SK-N-DZ (cell line): ENCODE measurements at regions not wholly inside any gene's neighbourhood (a gene's known extent, or its start where the extent isn't known, plus 50 kb on each side); places are given as distances from the start of the nearest gene placed in this dataset.

ENCODE experiments used
- DNase-seq: peaks from one replicate; pipeline ENCODE4 v3.0.0-alpha.2; 2015; ENCODE audit warnings: low spot score

DNA sequence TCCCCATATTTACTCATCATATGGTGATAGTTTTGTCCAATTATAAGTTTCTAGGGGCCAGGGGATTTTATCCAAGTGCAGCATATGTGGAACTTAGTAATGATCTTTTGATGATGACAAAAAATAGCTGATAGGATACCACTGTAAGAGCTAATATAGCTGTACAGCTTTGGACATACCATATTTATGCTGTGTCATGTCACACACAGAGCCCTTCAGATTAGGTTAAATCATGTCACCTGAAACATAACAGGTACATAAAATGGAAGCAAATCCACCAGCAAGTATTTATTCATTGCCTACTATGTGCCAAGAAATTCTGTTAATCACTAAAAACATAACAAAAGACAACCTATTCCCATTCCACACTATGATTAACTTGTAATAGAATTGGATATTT, 82.8 kb upstream of the IPO9 start:
- no peak for DNase-seq

DNA sequence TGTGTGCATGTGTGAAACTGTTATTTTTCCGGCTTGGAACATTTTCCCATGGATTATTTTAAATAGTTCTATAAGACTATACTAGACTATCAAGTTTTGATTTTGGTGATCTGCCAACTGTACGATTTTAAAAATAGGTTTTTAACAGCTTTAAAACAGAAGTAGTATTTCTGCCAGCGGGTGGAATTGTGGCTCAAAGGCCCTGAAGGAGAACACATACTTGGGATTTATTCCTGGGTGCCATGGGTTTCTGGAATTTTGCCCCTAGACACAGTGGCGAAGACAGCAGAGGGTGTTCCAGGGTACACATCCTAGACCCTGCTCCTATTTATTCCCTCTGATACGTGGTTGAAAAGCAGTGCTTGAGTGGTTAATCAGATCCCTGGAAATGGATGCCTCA, 81.7 kb upstream of the IPO9 start:
- DNase-seq, result no peak

DNA sequence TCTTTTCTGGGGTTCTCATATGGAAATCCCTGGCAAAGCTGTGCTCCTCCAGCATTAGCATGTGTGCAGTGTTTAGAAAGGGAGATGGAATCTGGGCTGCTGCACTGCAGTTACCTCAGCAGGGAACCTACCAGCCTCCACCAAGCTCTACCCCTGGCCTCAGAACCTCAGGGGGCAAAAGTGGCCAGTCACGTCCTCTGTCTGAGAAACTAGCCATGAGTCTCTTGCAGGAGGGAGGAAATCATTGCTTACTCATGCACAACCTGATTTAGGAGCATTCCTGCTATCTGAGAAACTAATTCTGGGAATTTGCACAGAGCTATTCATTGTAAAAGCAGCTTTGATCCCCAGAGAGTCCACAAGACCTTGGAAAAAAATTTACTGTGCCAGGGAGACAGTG, 80.6 kb upstream of the IPO9 start:
- DNase-seq, result no peak

DNA sequence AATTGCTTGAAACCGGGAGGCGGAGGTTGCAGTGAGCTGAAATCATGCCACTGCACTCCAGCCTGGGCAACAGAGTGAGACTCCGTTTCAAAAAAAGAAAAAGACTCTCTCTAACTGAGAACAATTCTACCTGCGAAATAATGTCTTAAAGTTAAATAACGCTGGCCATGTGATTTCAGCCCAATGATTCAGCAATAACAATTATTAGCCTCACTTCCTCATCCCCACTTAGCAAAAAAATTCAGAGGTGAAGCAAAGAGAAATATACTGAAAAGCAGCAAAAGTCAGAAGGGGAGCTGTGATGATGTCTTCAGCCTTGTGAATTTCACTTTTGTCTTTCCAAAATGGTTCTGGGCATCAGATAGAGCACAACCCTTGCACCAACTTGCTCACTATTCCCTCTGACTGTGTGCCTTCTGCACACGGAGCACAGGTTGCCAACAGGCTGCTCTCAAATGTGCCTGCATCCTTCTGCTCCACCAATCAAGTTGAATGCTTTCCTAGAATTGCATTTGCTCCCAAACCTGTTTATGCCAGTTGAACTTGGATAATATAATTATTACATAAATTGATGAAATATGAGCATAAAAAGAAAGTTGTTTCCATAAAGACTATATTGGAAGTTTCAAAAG, 79.8 kb upstream of the IPO9 start:
- no peak for DNase-seq

DNA sequence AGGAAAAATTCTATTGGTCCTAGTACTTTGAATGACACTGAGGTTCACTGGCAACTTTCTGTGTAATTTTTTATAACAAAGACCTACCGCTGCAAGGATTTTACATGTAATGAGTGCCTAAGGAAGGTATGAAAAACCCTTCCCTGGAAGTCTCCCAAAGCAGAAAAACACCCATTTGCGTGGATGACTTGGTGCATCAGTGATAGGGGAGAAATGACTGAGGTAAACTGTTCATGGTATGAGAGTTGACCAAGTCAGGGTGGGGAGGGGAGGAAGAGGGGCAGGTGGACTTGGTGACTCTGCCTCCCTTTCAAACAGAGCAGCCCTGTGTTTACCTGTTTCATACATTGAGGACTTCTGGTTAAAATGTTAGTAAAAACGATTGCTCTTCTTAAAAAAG, 78.8 kb upstream of the IPO9 start:
- DNase-seq, result no peak

DNA sequence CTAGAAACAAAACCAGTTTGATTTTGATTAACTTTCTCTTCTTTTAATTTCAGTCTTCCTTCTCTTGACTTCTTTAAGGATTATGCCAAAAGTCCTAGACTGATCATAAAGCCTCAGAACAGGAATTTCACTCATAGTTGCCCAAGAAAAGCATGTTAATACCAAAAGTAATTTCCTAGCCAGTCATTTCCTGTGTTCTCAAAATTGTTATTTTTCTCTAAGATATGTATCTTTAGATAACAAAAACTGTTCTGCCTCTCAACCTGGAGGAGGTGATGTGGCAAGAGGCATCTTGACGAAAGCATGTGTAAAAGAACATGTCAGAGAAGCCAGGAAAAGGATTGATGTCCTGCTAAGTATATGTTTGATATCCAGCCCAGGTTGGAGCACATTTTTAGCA, 78.0 kb upstream of the IPO9 start:
- no peak for DNase-seq

DNA sequence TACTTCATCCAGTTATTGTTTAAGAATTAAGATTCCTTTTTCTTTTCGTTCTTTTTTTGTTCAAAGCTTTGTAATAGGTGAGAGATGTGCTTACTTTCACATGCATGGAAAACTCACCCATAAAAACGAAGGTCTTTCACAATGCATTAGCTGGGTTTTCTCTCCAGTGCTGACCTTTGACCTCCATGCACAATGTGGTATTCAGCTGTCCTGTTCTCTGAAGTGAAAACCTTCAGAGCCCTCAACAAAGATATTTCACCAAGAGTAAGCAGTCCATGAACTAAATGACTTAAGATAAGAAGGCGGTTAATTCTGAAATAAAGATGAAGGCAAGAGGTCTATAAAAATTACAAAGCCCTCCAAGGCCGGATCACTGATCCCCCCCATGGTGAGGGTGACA, 77.1 kb upstream of the IPO9 start:
- DNase-seq, result no peak

DNA sequence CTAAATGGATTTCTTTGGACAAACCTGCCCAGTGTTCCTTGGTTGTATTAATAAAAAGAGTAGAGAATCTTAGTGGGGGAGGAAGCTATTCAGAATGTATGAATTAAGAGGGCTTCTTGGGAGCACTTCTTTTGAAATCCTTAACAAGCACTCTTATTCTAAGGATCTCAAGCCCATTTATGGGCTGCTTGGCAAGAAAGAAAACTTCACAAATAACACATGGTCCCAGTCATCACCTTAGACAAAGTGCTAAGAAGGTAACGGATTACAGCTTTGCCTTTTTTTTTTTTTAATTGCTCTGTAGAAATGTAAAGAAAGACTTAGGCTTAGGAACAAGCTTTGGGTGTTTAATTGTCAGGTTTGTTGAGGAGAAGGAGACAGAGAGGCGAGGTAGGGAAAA, 76.6 kb upstream of the IPO9 start:
- no peak for DNase-seq

DNA sequence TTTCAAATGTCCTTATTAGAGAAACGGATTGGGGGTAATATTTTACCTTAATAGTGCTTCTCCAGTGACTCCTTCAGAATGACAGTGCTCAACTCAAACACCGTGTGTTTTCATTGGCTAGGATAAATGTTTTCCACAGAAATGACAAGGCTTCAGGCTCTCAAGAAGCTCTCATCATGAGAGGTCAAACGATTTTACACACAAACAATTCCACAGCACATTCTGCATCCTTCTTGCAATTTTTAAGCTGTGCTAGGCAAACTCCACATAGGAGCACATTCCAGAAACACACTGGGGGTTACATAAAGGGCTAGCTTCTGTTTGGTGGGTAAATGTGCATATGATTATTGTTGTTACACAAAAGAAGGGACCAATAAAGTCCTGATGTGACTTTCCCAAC, 75.5 kb upstream of the IPO9 start:
- DNase-seq, result no peak

DNA sequence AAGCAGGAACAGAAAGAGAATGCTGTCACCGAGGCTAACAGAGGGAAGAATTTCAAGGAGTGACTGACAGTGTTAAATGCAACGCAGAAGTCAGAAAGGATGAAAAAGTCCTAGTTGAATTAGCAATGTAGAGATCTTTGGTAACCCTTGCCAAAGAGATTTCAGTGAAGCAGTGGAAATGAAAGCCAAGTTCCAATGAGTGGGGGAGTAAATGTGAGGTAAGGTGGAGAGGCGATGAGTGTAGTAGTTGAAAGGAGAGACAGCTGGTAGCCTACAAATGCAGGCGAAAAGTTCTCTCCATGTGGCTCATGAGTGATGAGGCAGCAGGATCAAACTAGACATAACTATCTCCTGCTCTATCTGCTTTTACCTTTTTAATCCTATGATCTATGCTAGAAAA, 74.6 kb upstream of the IPO9 start:
- no peak for DNase-seq

DNA sequence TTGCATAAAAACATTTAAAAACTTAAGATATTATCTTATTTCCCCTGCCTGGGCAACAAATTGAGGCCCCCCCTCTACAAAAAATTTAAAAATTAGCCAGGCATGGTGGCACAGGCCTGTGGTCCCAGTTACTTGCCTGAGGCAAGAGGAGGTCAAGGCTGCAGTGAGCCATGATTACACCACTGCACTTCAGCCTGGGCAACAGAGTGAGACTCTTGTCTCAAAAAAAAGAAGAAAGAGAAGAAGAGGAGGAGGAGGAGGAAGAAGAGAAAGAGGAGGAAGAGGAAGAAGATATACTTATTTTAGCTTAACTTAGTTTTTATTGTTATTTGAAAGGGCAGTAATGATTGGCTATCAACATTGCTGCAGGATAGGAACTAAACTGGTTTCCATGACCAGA, 73.8 kb upstream of the IPO9 start:
- DNase-seq, result no peak

DNA sequence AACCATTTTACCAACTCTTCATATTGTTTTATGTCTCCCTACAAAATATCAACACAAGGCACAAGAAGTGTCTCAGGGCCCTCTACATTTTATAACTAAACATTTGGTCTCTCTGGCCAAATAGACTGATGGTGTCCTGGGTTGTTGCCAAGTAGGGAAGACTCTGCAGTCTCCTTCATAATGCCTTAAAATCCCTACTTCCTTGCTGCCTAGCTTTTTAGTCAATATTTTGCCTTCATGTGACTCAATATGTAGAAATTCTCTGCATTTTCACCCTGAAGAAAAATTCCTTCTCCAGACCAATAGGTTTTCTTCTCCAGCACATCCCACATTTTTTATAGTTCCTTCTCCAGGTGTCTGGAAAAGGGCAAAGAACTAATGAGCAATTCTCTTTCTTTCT, 72.6 kb upstream of the IPO9 start:
- DNase-seq, result no peak

DNA sequence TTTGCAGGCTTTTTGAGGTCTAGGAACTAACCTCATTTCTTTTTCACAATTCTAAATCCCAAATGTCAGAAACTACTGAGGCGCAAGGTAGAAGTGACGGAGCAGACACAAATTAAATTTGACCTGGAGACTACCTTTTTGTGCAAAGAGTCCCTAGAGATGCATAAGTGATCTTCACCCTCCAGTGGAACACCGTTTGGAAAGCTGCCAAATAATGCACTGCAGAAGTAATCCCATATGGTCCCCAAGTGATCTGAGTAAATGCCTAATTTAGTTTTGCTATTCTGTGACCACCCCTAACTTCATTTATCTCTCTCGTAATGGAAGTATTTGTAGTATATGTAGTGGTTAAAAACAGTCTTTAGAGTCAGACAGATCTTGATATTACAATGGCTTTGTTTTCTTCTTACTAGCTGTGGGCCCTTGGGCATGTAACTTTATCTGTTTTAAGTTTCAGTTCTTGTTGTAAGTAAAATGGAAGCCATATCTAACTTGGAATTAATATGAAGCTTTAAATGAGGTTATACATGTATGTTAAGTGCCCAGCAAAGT, 70.4 kb upstream of the IPO9 start:
- DNase-seq, result peak; percentile 32

DNA sequence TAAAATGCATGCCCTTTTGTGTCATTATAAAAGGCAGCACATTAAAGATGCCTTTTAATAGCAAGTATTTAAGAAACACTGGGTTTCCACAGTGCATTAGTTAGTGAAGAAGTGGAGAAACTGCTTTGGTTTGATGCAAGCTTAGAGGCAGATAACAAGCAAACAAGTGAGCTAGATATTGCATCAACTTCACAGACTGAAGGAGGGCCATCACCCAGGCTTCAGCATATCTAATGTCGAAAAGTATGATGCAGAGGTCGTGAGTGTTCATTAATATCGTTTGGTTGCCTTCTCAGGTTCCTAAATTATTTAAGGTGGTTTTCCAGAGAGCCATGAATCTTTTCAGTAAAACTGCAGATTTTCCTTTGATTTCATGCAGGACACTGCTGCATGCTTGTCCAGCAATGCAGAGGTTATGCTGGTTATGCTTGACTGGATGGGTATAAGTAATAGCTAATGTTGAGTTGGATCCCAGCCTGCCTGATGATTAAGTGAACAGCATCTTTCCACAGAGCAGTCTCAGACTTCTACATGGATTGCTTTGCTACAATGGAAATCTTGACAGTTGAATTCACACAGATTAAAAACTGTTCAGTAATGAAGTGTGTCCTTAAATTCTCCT, 69.7 kb upstream of the IPO9 start:
- no peak for DNase-seq

DNA sequence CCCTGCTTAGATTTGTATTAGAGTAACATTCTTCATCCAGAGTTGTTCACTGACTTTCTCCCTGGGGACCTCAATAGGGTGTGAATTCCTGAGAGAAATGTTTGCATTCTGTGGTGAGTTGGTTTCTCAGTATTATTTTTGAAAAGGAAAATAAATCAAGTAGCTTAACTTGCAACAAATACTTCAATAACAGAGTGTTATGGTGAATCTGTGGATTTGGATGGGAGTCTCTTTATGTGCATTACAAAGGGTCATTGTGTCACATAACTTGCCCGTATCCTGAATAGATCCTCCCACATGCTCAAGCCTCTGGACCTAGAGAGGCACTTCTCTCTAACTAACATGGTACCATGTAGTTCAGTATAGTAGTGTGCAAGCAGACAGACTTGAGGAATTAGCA, 68.4 kb upstream of the IPO9 start:
- no peak for DNase-seq

DNA sequence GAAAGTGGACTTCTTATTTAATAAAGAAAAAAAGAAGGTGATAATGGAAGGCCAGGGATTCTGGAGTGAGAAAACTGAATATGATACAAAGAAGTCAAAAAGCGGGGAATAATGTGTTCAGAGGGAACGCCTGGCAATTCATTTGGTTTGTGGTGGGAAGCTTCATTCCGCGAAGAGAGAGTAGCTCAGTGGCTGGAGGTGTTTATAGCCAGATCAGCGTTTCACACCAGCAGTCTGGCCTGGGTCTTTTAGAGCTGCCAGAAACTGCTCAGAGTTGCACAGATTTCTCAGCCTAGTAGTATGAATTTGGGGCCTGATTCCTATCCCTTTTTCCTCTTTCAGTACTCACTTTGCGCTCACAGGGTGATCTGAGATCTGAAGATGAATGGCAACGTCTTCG, 67.8 kb upstream of the IPO9 start:
- no peak for DNase-seq

DNA sequence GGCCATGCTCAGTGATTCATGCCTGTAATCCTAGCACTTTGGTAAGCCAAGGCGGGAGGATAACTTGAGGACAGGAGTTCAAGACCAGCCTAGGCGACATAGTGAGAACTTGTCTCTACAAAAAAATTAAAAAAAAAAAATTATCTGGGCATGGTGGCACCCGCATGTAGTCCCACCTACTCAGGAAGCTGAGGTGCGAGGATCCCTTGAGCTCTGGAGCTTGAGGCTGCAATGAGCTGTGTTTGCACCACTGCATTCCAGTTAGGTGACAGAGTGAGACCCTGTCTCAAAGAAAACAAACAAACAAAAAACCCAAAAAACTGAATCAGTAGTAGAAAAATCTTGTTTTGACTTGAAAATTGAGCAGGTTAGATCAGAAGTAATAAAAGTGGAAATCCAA, 67.1 kb upstream of the IPO9 start:
- DNase-seq, result no peak

DNA sequence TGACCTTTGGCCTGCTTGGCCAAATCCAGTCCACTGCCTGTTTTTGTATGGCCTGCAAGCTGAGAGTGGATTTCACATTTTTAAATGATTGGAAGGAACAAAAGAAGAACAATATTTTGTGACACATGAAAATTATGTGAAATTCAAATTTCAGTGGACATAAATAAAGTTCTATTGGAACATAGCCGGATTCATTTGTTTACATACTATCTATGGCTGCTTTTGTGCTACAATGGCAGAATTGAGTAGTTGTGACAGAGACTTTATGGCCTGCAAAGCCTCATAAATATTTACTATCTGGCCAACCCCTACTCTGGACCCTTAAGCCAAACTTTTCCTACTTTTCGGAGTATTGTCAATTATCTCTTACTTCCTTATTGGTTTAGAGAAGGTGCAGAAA, 66.6 kb upstream of the IPO9 start:
- no peak for DNase-seq

DNA sequence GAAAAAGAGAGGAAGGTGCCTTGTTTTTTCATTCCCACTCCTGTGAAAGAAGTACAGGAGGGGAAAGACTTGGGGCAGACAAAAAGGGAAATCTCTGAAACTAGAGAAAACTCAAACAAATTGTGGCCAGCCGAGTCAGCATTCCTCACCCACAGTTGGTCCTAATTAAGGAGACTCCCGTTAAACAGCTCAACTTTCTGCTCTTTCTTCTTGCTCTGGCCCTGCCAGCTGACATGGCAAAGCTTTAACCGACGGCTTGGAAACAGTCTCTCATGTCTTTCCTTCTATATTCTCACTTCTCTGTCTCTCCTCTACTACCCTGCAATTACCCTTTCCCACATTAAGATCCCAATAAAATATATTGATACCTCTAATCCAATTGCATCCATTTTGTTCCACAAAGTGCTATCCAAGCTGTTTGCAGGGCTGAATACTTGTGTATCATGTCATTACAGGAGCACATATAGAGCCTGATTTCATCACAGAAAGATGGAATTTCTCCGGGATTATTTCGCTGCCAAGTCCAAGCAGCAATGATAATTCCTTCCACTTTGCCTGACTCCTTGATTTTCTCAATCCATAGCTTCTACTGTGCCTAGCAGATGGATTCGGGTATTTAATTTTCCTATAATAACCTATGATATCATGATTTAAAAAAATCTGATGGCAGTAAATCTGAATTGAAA, 65.4 kb upstream of the IPO9 start:
- no peak for DNase-seq

DNA sequence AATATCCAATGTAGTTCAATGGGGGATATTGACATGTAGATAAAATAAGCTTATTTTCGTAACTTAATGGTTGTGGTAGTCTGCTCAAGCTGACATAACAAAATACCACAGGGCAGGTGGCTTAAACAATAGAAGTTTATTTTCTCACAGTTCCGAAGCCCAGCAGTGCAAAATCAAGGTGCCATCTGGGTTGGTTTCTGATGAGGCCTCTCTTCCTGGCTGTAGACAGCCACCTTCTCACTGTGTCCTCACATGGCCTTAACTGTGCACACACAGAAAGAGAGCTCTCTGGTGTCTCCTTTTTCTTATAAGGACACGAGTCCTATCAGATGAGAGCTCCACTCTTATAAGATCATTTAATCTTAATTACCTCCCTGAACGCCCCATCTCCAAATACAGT, 64.8 kb upstream of the IPO9 start:
- no peak for DNase-seq

DNA sequence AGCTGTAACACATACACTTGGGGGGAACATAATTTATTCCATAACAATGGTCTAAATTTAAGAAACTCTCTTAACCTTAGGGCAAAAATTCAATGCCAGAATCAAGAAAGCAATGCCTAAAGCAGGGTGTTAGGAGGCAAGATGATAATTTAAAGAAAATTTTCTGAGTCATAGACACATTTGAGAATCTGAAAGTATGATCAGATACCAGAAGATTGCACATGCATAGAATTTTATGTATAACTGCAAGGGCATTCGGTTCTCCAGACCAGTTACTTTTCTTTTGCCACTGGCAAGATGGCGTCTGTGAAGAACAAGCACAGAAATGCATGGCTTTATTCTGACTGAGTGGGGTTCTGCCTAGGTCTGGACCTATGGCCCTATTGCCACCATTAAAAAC, 64.4 kb upstream of the IPO9 start:
- no peak for DNase-seq

DNA sequence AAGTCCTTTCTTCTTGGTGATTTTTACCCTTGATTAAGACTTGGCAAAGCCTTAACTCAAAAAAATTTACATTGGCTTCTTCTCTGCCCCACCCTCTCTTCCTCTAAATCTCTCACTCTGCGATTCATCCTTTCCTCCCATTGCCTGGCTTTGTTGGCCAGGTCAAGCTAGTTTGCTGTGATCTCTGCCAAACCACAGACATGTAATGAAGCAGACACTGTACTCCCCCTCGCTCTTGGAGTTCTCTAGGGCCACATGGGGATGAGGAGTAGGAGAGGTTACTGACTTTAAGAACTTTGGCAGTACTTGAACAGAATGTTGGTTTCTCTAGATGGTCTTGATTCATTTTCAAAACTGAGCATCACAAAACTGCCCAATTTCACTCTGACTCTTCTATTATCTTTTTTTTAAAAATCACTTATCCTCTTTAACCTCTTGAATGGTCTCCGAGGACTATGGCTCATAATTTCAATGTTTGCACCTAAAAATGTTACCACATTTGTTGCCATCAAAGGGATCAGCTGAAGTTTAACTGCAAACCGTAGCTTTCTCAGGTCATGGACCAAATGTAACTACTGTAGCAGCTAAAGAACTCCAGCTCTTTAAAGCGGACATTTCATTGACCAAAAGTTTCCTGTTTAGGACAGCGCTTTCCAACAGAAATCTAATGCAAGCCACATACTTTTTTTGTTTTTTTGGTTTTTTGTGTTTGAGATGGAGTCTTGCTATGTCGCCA, 62.7 kb upstream of the IPO9 start:
- DNase-seq, result no peak

DNA sequence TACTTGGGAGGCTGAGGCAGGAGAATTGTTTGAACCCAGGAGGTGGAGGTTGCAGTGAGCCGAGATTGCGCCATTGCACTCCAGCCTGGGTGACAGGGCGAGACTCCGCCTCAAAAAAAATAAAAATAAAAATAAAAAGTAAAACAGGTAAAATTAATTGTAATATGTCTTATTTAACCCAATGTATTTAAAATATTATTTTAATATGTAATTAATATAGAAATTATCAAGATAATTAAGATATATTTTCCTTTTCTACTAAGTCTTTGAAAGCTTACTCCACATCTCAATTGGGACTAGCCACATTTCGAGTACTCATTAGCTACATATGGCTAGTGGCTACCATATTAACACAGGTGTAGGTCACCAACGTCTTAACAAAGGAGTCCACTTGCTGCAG, 61.6 kb upstream of the IPO9 start:
- no peak for DNase-seq
